HG03439 (cell line): ENCODE measurements at regions not wholly inside any gene's neighbourhood (a gene's known extent, or its start where the extent isn't known, plus 50 kb on each side); places are given as distances from the start of the nearest gene placed in this dataset.
A peak's percentile ranks its signal among the peaks of the same experiment; 100 is the strongest.

Experiments
- ATAC-seq: cut with Tn5 transposase; IDR thresholded peaks from one replicate; pipeline ENCODE4 v1.9.1; 2021; ENCODE audit warnings: mild to moderate bottlenecking, moderate library complexity; ENCODE audit not compliant: unreplicated experiment

DNA sequence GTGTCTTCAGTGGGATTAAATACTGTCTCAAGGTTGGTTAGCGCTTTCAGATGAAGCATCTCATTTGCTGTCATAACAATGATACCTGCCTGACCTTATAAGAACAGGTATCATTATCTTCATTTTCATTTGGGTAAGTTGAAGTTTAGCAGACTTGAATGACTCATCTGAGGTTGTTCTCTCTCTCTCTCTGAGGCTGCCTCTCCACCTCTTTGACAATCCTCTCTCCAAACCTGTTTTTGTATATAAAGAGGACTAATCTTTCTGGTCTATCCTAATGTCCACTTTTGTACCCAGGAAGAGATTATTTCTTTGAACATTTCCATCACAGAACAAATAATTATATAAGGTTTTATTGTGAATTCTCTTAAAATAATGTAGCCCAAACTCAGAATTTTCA lies 291.4 kb downstream of the KLF6 start:
- ATAC-seq = no peak

DNA sequence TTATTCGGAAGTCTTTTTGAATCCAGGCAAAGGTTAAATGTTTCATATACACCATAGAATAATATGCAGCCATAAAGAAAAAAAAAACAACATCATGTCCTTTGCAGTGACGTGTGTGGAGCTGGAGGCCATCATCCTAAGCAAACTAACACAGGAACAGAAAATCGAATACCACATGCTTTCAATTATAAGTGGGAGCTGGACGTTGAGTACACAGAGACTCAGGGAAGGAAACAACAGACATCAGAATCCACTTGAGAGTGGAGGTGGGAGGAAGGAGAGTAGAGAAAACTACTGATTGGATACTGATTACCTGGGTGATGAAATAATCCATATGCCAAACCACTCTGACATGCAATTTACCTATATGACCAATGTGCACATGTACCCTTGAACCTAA lies 293.4 kb downstream of the KLF6 start:
- no peak for ATAC-seq

- no peak for ATAC-seq
Observed at GRCh38 chr10:3487228-3487627, 297.8 kb downstream of the KLF6 start.

DNA sequence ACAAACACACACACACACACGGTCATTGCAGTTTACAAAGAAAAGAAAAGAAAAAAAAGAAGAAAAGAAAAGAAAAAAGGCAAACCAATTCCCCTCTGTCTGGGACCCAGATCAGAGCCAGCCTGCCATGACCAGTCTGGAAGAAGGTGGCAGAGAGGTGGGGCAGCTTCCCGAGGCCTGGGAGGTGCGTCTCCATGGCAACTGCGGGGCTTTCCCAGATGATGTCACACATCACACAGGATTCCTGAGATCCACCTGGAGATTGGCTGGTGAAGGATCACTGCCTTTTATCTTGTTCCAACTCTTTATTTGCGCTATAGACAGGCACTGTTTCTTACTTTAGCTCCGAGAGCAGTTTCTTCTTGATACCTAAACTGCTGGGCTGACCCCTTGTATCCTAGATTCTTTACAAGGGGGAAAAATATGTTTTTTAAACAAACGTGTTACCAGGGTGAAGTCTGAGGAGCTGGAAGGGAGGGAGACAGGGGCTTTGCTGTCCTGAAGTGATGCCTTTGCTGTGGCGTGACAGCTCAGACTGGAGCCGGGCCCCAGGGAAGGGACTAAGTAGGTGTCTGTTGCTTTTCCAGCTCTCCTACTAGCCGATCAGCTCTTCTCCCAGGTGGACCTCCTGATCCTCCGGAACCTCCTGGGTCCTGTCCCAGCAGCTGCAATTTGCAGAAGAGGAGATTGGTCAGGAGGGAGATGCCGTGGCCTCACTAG lies 298.5 kb downstream of the KLF6 start:
- no peak for ATAC-seq

GRCh38 chr10:3485057-3485686 lies 299.8 kb downstream of the KLF6 start:
- peak; percentile 34 for ATAC-seq

DNA sequence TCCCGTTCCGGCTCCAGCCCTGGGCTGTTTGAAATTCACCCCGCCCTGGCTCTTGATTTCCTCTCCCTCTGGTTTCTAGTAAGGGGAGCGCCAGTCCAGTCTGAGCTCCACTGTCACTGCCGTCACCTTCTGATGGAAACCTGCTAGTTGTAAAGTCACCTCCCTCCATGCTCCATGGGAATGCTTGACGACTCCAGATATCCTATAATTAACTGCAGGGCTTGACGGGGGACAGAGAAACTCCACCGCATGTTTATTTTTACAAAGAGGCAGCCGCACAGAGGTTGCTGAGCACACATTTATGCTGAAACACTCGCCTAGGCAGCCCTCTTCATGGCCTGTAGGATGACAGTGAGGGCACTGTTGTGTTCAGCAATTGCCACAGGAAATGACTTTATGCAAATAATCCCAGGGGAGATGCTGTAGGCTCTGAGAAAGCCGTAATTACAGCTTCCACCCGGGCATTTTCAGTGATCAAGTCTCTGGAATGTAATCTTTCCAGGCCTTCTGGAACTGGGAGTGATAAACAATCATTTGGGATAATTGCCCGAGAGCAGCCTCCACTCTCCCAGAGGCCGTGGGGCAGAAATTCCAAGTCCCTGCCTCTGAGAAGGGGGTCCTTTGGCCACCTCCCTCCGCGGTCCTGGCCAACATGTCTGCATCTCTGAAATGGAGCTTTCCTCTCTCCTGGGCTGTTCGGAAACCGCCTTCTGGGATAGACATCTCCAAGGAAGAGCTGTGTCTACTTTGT lies 300.5 kb downstream of the KLF6 start:
- ATAC-seq = peak; percentile 83

DNA sequence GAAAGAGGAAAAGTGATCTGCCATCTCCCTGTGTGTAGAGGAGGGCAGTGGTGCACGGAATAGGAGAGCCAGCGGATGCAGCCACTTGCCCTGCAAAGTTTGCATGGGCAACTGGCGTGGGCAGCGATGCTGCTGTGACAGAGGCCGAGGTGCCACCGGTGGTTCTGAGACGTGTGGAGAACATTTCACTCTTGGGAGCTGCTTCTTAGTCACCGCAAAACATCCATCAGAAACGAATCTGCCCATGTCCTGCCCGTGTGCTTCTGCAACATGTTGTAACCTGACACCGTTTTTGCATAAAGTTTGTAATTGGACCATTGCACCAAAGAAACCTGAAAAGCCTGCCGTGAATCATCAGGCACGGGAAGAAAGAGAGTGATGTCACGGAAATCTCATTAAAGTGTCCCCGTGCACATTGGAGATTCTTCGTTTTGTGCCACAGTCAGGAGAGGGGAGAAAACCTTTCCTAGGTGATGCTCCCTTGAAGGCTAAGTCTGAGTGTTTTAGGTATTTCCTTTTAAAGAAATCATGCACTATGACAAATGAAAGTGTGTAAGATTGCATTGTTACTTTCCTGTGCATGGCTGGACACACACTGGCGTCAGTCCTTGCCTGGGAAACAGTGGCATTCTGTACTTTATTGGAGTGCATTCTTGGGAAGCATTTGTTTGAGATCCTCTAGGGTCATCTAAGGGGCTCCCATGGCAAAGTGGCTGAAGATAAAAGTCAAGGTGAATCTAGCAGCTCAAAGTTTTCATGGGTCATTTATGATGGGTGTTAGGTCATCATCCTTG lies 302.6 kb downstream of the KLF6 start:
- peak; percentile 41 for ATAC-seq

GRCh38 chr10:3481496-3481895 lies 303.5 kb downstream of the KLF6 start:
- ATAC-seq = no peak

GRCh38 chr10:3480990-3481315 lies 304.1 kb downstream of the KLF6 start:
- ATAC-seq = no peak

- no peak for ATAC-seq
Observed at GRCh38 chr10:3480281-3480989, 304.6 kb downstream of the KLF6 start.

GRCh38 chr10:3478632-3479240 lies 306.2 kb upstream of the PITRM1 start:
- no peak for ATAC-seq

DNA sequence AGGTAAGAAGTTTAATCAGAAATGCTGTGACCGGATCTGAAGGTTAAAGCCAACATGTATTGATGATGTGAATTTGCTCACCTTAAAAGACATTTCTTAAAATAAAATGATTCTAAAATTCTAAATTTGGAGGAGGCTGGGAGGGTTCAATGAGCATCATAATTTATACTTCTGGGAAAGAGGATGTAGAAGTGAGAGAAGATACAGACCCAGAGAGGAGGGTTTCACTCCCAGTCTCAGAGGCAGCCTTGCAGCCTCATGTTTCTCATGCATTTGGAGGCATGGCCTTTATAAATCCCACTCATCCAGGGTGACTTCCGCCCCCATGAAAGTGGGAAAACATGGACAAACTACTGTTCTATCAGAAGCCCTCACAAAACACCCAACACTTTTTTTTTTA lies 305.6 kb upstream of the PITRM1 start:
- ATAC-seq = peak; percentile 47

- ATAC-seq = peak; percentile 57
Observed at GRCh38 chr10:3477683-3478082, 305.1 kb upstream of the PITRM1 start.

DNA sequence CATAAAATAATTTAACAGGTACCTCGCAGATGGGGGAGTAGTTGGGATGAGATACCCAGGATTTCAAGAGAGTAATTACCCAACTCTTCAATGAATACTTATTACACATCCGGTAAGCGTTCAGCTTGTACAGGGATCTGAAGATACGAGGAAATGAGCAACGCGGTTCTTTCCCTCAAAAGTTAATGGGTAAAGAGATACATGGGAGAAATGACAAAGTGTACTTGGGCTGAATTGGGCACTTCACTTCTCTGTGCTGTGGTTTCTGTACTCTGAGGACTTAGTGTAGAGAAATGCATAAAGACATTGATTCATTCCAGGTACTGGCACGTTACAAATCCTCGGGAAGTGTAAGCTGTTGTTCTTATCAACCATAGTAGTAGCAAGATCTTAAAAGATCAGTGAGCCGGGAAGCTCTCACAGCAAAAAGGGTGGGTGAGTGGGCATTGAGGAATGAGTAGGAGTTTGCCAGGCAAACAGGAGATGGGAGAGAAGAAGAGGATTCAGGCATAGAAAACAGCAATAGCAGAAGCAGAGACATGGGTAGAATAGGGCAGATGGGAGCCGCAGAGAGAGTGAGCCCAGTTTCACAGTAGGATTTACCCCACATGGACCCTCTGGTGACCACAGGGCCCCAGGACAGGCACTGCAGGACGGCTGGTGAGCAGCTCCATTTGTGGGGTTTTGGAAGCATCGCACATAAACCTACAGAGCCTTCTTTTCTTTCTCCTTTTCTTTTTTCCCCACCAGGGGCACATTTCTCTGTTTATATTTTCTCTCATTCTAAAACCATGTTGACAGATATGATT lies 304.3 kb upstream of the PITRM1 start:
- ATAC-seq = no peak

DNA sequence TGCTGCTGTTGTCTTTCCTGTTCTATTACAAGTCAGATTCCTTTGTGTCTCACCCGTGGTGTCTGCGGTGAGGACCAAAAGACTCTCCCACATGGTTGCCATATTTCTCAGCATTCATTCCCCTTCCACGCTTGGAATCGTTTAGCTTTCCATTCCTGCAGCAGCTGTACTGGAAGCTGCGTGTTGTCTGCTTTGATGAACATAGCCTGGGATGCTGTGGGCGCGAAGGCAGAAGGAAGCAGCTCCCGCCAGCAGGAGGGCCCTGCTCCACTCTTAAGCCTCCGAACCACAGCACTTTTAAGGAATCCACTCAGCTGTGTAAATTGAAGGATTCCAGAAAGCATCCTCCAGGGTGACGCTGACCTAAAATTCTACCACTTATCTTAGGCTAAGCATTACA lies 303.6 kb upstream of the PITRM1 start:
- no peak for ATAC-seq

- no peak for ATAC-seq
Observed at GRCh38 chr10:3475367-3475766, 302.8 kb upstream of the PITRM1 start.

DNA sequence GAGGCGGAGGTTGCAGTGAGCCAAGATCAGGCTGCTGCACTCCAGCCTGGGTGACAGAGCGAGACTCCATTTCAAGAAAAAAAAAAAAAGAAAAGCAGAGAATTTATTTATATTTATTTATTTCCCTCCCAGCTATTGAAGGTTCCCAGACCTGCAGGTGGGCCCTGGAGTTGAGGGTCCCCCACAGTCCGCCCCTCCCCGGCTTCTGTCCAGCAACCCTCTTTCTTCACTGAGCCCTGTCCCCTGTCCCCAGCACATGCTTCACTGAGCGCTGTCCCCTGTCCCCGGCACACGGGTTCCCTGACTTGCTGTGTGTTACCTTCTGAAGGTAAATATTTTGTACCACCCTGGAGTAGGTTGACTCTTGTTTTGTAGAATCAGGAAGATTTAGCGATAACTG lies 301.7 kb upstream of the PITRM1 start:
- no peak for ATAC-seq

DNA sequence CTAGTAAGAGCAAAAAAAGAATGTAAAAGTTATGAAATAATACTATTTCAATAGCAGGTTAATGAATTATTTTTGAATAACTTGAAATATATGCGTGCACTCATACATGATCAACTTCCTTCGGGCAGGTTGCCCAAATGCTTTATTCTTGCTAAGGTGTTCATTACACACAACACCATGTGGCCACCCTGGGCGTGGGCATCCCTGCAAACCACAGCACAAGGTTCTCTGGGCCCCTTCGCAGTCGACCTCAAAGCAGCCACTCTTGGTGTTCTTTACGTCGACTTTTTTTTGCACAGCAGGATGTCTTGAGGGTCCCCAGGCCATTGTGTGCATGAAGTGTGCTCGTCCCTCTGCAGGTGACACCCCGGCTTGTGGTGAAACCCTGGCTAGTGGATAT lies 300.7 kb upstream of the PITRM1 start:
- ATAC-seq = no peak

DNA sequence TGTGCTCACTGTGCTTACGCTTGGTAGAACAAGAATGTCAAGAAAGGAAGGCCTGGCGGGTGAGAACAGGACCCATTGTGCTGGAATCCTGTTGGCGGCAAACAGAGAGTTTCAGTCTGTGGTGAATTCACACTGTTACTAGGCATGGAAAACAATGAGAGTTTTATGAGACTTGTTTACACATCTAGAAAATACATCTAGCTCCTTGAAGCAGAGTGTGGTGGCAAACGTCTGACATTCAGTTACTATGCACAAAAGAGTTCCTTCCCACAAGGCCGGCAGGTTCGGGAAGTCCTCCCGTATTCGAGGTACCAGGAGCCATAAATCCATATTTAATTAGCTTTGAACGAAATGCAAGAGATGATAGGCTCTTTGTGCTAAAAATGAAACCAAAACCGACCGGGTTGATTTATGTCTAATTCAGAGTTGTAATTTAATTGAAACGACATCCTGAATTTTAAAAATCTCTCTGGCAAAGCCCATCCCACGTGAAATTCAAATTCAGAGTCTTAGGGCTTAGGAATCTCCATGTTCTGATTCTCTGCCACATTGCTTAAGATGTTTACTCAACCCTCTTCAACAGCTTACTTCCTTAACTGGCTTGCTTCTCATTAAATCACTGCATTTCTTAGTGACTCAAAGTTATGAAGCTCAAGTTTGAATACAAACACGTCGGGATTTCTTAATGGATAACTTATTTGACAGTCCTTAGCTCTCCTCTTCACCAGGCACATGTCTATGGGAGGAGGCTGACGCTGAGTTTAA lies 299.9 kb upstream of the PITRM1 start:
- no peak for ATAC-seq
